ENCODE measurements at regions not wholly inside any gene's neighbourhood (a gene's known extent, or its start where the extent isn't known, plus 50 kb on each side); places are given as distances from the start of the nearest gene placed in this dataset.

- no peaks in the 10 kb centered on the region for H3K36me3 ChIP-seq
- H3K9me3 ChIP-seq, result no peaks in the 10 kb centered on the region
Observed at GRCh38 chr3:145182196-145182911, 978.6 kb downstream of the PLOD2 start.

GRCh38 chr3:145183261-145183660 is 977.7 kb downstream of the PLOD2 start:
- Histone ChIP-seq H3K4me1 (no peaks in the 10 kb centered on the region), H3K27ac (no peak overlapping the region), H3K9me3 (no peaks in the 10 kb centered on the region), H3K27me3 (ENCODE audit: low read depth) (no peaks in the 10 kb centered on the region), H3K36me3 (no peaks in the 10 kb centered on the region), H3K4me3 (no peak overlapping the region)
- ATAC-seq (no peak), DNase-seq (no peak)
- intact Hi-C loops (cut with DNase I), result no loop called here
- no peak for TF ChIP-seq CTCF (IDR thresholded peaks at IDR 0.05)

More at GRCh38 chr3:145182196-145182911, 978.6 kb downstream of the PLOD2 start:
- TF ChIP-seq CTCF (IDR thresholded peaks at IDR 0.05), result no peak
- DNase-seq (no peak), ATAC-seq (no peak)
- Histone ChIP-seq H3K27me3 (ENCODE audit: low read depth) (no peaks in the 10 kb centered on the region), H3K4me3 (peak overlapping the region; percentile 15), H3K4me1 (no peaks in the 10 kb centered on the region), H3K27ac (no peak overlapping the region)
- intact Hi-C loops (cut with DNase I), result no loop called here

GRCh38 chr3:145188079-145188770 is 972.8 kb downstream of the PLOD2 start:
- H3K36me3 ChIP-seq, result no peaks in the 10 kb centered on the region
- intact Hi-C loops (cut with DNase I), result no loop called here
- DNase-seq (no peak), ATAC-seq (no peak)
- no peaks in the 10 kb centered on the region for H3K27me3 ChIP-seq (ENCODE audit: low read depth)
- no peak overlapping the region for H3K4me3 ChIP-seq
- no peak for TF ChIP-seq CTCF (IDR thresholded peaks at IDR 0.05)
- H3K4me1 ChIP-seq, result no peaks in the 10 kb centered on the region
- no peaks in the 10 kb centered on the region for H3K9me3 ChIP-seq
- H3K27ac ChIP-seq, result no peak overlapping the region

GRCh38 chr3:145190138-145190537 is 970.8 kb downstream of the PLOD2 start:
- Histone ChIP-seq H3K36me3 (no peaks in the 10 kb centered on the region), H3K9me3 (no peaks in the 10 kb centered on the region), H3K27me3 (ENCODE audit: low read depth) (no peaks in the 10 kb centered on the region), H3K4me1 (no peaks in the 10 kb centered on the region), H3K4me3 (no peak overlapping the region), H3K27ac (no peak overlapping the region)
- DNase-seq (no peak), ATAC-seq (no peak)
- intact Hi-C loops (cut with DNase I), result no loop called here
- TF ChIP-seq CTCF (IDR thresholded peaks at IDR 0.05), result no peak

- Histone ChIP-seq H3K4me1 (no peaks in the 10 kb centered on the region), H3K36me3 (no peaks in the 10 kb centered on the region), H3K27me3 (ENCODE audit: low read depth) (no peaks in the 10 kb centered on the region), H3K27ac (no peak overlapping the region), H3K4me3 (no peak overlapping the region), H3K9me3 (no peaks in the 10 kb centered on the region)
- no peak for DNase-seq
- intact Hi-C loops (cut with DNase I), result no loop called here
- ATAC-seq, result no peak
- TF ChIP-seq CTCF (IDR thresholded peaks at IDR 0.05), result no peak
Observed at GRCh38 chr3:145190761-145191160, 970.2 kb downstream of the PLOD2 start.

Data from lower lobe of right lung (tissue), 2 donors.